ENCODE measurements at regions not wholly inside any gene's neighbourhood (a gene's known extent, or its start where the extent isn't known, plus 50 kb on each side); places are given as distances from the start of the nearest gene placed in this dataset.

GRCh38 chr5:1735320-1735970 is 64.2 kb downstream of the MRPL36 start:
- 56% methylated on average over 9 of the region's 9 CpGs for WGBS (ENCODE audit: insufficient coverage, insufficient replicate concordance, low lambda C conversion rate, missing lambda C conversion rate)

GRCh38 chr5:1734908-1735289 is 64.7 kb downstream of the MRPL36 start:
- no peaks in the 10 kb centered on the region for H4K20me1 ChIP-seq (ENCODE audit: control insufficient read depth, insufficient read depth)
- no TSS peak for BruUV-seq (replicated peaks)
- ChIA-PET RAD21 (ENCODE audit: unreplicated experiment) (no interaction called here), POLR2A (no interaction called here), SMC1A (ENCODE audit: uncharacterized antibody, unreplicated experiment) (no interaction called here), CTCF (no interaction called here)
- H3K27ac ChIP-seq (ENCODE audit: control insufficient read depth, insufficient read depth): no peak overlapping the region
- intact Hi-C loops (cut with micrococcal nuclease; ENCODE audit: unreplicated experiment) (loop anchor here (5.0 to 10.0 kb wide), 3 partner anchors 70 to 417 kb away; partner anchors contain the start of gene NDUFS6), in situ Hi-C loops (cut with MboI) (loop anchor here (5.0 kb wide), 1 partner anchor 282 kb away; no protein-coding TSS in a partner anchor)
- H3K36me3 ChIP-seq (ENCODE audit: control insufficient read depth in 2 of 2, insufficient read depth in 2 of 2, low read length in 1 of 2): no peaks in the 10 kb centered on the region
- no peaks in the 10 kb centered on the region for H3K79me2 ChIP-seq (ENCODE audit: control insufficient read depth, insufficient read depth, low read length)
- no peak overlapping the region for H3K4me3 ChIP-seq
- WGBS (ENCODE audit: insufficient coverage, insufficient replicate concordance, low lambda C conversion rate, missing lambda C conversion rate): 27% methylated on average over 9 of the region's 9 CpGs
- no peaks in the 10 kb centered on the region; the same call in 2 of the 3 replicates for H3K9me3 ChIP-seq (replicated peaks; ENCODE audit: control insufficient read depth, insufficient read depth, low read length)
- DNase-seq (ENCODE audit: low read depth, low spot score) (no peak), ATAC-seq (no peak), FAIRE-seq (no peak)
- H3K4me2 ChIP-seq (ENCODE audit: control insufficient read depth, insufficient read depth): no peak overlapping the region
- H3K27me3 ChIP-seq (replicated peaks in 1 of 2; ENCODE audit: control insufficient read depth in 2 of 2, insufficient read depth in 2 of 2, low read length in 1 of 2): peaks cover 0 to 4% of the 10 kb centered on the region in 2 experiments; a peak in 2 of 4 replicates
- H3K9ac ChIP-seq (ENCODE audit: control insufficient read depth, insufficient read depth, low read length): no peak overlapping the region
- no peaks in the 10 kb centered on the region for H3K4me1 ChIP-seq (ENCODE audit: control insufficient read depth, insufficient read depth, low read length)
- H2AFZ ChIP-seq (ENCODE audit: control insufficient read depth, low read depth, low read length): no peak overlapping the region
- TF ChIP-seq ZNF592 (IDR thresholded peaks at IDR 0.05): no peak
- no peak for TF ChIP-seq SMC3 (IDR thresholded peaks at IDR 0.05; ENCODE audit: borderline replicate concordance, low read length)
- TF ChIP-seq ATF2 (IDR thresholded peaks at IDR 0.05; ENCODE audit: low read length): no peak
- no peak for TF ChIP-seq LARP7 (IDR thresholded peaks at IDR 0.05)

More at GRCh38 chr5:1735320-1735970, 64.2 kb downstream of the MRPL36 start:
- Histone ChIP-seq H3K9ac (ENCODE audit: control insufficient read depth, insufficient read depth, low read length) (no peak overlapping the region), H3K9me3 (replicated peaks; ENCODE audit: control insufficient read depth, insufficient read depth, low read length) (no peaks in the 10 kb centered on the region; the same call in 2 of the 3 replicates), H3K79me2 (ENCODE audit: control insufficient read depth, insufficient read depth, low read length) (no peaks in the 10 kb centered on the region), H3K36me3 (ENCODE audit: control insufficient read depth in 2 of 2, insufficient read depth in 2 of 2, low read length in 1 of 2) (no peaks in the 10 kb centered on the region), H2AFZ (ENCODE audit: control insufficient read depth, low read depth, low read length) (no peak overlapping the region), H3K4me2 (ENCODE audit: control insufficient read depth, insufficient read depth) (no peak overlapping the region), H4K20me1 (ENCODE audit: control insufficient read depth, insufficient read depth) (no peaks in the 10 kb centered on the region), H3K27ac (ENCODE audit: control insufficient read depth, insufficient read depth) (no peak overlapping the region), H3K4me3 (no peak overlapping the region), H3K4me1 (ENCODE audit: control insufficient read depth, insufficient read depth, low read length) (no peaks in the 10 kb centered on the region), H3K27me3 (replicated peaks in 1 of 2; ENCODE audit: control insufficient read depth in 2 of 2, insufficient read depth in 2 of 2, low read length in 1 of 2) (peaks cover 0 to 4% of the 10 kb centered on the region in 2 experiments; a peak in 2 of 4 replicates)
- ChIA-PET RAD21 (ENCODE audit: unreplicated experiment) (no interaction called here), SMC1A (ENCODE audit: uncharacterized antibody, unreplicated experiment) (no interaction called here), POLR2A (no interaction called here), CTCF (interaction anchor here (1.7 kb wide), 1 partner anchor 85 kb away, joined by 3 read pairs; no protein-coding TSS in a partner anchor)
- ATAC-seq (no peak), FAIRE-seq (no peak), DNase-seq (ENCODE audit: low read depth, low spot score) (no peak)
- BruUV-seq (replicated peaks): no TSS peak
- in situ Hi-C loops (cut with MboI) (loop anchor here (5.0 kb wide), 1 partner anchor 282 kb away; no protein-coding TSS in a partner anchor), intact Hi-C loops (cut with micrococcal nuclease; ENCODE audit: unreplicated experiment) (loop anchor here (5.0 to 10.0 kb wide), 3 partner anchors 69 to 417 kb away; partner anchors contain the start of gene NDUFS6)
- TF ChIP-seq SIN3A (IDR thresholded peaks at IDR 0.05; ENCODE audit: low read depth, low read length): no peak
- TF ChIP-seq ZZZ3 (IDR thresholded peaks at IDR 0.05; ENCODE audit: control insufficient read depth, insufficient read length, low read depth): no peak
- TF ChIP-seq MEF2A (IDR thresholded peaks at IDR 0.05; ENCODE audit: insufficient read depth, low read depth, low read length): no peak
- no peak for TF ChIP-seq IKZF1 (conservative IDR thresholded peaks at IDR 0.05)
- TF ChIP-seq SRF (IDR thresholded peaks at IDR 0.05; ENCODE audit: low read depth in 2 of 2, low read length in 2 of 2): no peak
- no peak for TF ChIP-seq CHD1 (IDR thresholded peaks at IDR 0.05; ENCODE audit: low read depth, low read length)
- TF ChIP-seq BRCA1 (IDR thresholded peaks at IDR 0.05; ENCODE audit: low read depth, low read length): no peak
- TF ChIP-seq USF1 (IDR thresholded peaks at IDR 0.05; ENCODE audit: borderline replicate concordance, extremely low read length, insufficient read depth, low read depth, low read length): no peak
- TF ChIP-seq NR2F1 (conservative IDR thresholded peaks at IDR 0.05): no peak

Measured in GM12878 (cell line).